SK-N-DZ (cell line): ENCODE measurements at regions not wholly inside any gene's neighbourhood (a gene's known extent, or its start where the extent isn't known, plus 50 kb on each side); places are given as distances from the start of the nearest gene placed in this dataset.

Experiments used
- DNase-seq: peaks from one replicate; pipeline ENCODE4 v3.0.0-alpha.2; 2015; ENCODE audit warnings: low spot score

GRCh38 chr17:13359774-13360173, 242.0 kb downstream of the HS3ST3A1 start:
- DNase-seq: peak; percentile 35

GRCh38 chr17:13355054-13355453, 246.7 kb downstream of the HS3ST3A1 start:
- DNase-seq: no peak

GRCh38 chr17:13353590-13353989, 248.1 kb downstream of the HS3ST3A1 start:
- DNase-seq: peak; percentile 98

GRCh38 chr17:13352747-13353415, 248.8 kb downstream of the HS3ST3A1 start:
- DNase-seq: peak; percentile 64

GRCh38 chr17:13351046-13351445, 250.7 kb downstream of the HS3ST3A1 start:
- no peak for DNase-seq

GRCh38 chr17:13350466-13350865, 251.3 kb downstream of the HS3ST3A1 start:
- DNase-seq: no peak

GRCh38 chr17:13346996-13347762, 254.6 kb downstream of the HS3ST3A1 start:
- no peak for DNase-seq

GRCh38 chr17:13346592-13346991, 255.1 kb downstream of the HS3ST3A1 start:
- DNase-seq: no peak

- no peak for DNase-seq
Observed at GRCh38 chr17:13346081-13346533, 255.6 kb downstream of the HS3ST3A1 start.

GRCh38 chr17:13338421-13338820, 263.3 kb downstream of the HS3ST3A1 start:
- no peak for DNase-seq

- DNase-seq: peak; percentile 90
Observed at GRCh38 chr17:13337864-13338371, 263.8 kb downstream of the HS3ST3A1 start.

- no peak for DNase-seq
Observed at GRCh38 chr17:13337151-13337550, 264.6 kb downstream of the HS3ST3A1 start.

GRCh38 chr17:13334374-13334773, 267.4 kb downstream of the HS3ST3A1 start:
- no peak for DNase-seq

- DNase-seq: no peak
Observed at GRCh38 chr17:13333661-13334060, 268.1 kb downstream of the HS3ST3A1 start.

GRCh38 chr17:13332207-13332606, 269.5 kb downstream of the HS3ST3A1 start:
- no peak for DNase-seq

- DNase-seq: no peak
Observed at GRCh38 chr17:13329421-13329820, 272.3 kb downstream of the HS3ST3A1 start.

- DNase-seq: no peak
Observed at GRCh38 chr17:13323990-13324389, 277.7 kb downstream of the HS3ST3A1 start.

GRCh38 chr17:13321951-13322701, 279.6 kb downstream of the HS3ST3A1 start:
- no peak for DNase-seq

GRCh38 chr17:13320046-13320785, 281.5 kb downstream of the HS3ST3A1 start:
- DNase-seq: no peak

- DNase-seq: no peak
Observed at GRCh38 chr17:13316657-13317056, 285.1 kb downstream of the HS3ST3A1 start.

- no peak for DNase-seq
Observed at GRCh38 chr17:13311306-13311705, 290.4 kb downstream of the HS3ST3A1 start.
